ENCODE measurements at regions not wholly inside any gene's neighbourhood (a gene's known extent, or its start where the extent isn't known, plus 50 kb on each side); places are given as distances from the start of the nearest gene placed in this dataset.
"Not testable (repeated sequence)": the region's sequence is repeated elsewhere in the genome, so short reads cannot be mapped to it uniquely, and the experiment has no call there.

DNA sequence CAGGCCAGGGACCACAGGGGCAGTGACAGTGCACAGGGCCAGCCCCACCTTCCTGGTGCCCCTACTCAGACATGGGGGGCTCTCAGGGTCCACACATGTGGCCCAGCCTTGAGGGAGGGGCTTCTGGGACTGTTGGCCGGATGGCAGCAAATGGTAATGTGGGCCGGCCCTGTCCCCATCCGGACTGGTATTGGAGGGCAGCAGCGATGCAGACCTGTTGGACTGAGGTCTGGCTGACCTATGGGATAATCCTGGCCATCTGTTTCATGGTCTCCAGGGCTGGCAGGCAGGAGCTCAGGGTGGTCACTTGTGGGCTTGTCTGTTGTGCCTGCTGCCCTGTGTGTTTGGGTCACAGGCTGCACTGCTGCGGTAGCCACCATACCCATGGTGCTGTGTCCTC, 387.5 kb downstream of the TMEM121 start:
- CTCF ChIA-PET, result no interaction called here
- no CpG with 5 or more reads among the region's 5 CpGs for WGBS (ENCODE audit: insufficient coverage)
- peaks cover 7% of the 10 kb centered on the region for H4K20me1 ChIP-seq (ENCODE audit: control insufficient read depth, insufficient read depth, low read length, poor library complexity, severe bottlenecking)
- H2AFZ ChIP-seq (ENCODE audit: insufficient read depth, low read depth, low read length, poor library complexity, severe bottlenecking), result no peak overlapping the region
- ATAC-seq (ENCODE audit: low read depth) (no peak), DNase-seq (no peak)
- no peak for TF ChIP-seq EZH2 (IDR thresholded peaks at IDR 0.05; ENCODE audit: borderline replicate concordance, insufficient read depth, low read depth, low read length, poor library complexity, severe bottlenecking)
- TF ChIP-seq, protein P1, sequence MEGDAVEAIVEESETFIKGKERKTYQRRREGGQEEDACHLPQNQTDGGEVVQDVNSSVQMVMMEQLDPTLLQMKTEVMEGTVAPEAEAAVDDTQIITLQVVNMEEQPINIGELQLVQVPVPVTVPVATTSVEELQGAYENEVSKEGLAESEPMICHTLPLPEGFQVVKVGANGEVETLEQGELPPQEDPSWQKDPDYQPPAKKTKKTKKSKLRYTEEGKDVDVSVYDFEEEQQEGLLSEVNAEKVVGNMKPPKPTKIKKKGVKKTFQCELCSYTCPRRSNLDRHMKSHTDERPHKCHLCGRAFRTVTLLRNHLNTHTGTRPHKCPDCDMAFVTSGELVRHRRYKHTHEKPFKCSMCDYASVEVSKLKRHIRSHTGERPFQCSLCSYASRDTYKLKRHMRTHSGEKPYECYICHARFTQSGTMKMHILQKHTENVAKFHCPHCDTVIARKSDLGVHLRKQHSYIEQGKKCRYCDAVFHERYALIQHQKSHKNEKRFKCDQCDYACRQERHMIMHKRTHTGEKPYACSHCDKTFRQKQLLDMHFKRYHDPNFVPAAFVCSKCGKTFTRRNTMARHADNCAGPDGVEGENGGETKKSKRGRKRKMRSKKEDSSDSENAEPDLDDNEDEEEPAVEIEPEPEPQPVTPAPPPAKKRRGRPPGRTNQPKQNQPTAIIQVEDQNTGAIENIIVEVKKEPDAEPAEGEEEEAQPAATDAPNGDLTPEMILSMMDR (IDR thresholded peaks at IDR 0.05), result no peak
- peak overlapping the region; percentile 72 for H3K4me3 Mint-ChIP-seq
- H3K79me2 ChIP-seq (ENCODE audit: control insufficient read depth, insufficient read depth, low read length), result peaks cover 12% of the 10 kb centered on the region
- no peaks in the 10 kb centered on the region for H3K27me3 ChIP-seq (replicated peaks in 1 of 4; ENCODE audit: control extremely low read depth in 1 of 4, control insufficient read depth in 3 of 4, insufficient read depth in 4 of 4, low read length in 3 of 4)
- H3K4me3 ChIP-seq (ENCODE audit: control extremely low read depth in 1 of 5, extremely low read depth in 1 of 5, insufficient read depth in 1 of 5, low read depth in 2 of 5, low read length in 4 of 5), result no peak overlapping the region
- intact Hi-C loops (cut with micrococcal nuclease), result no loop called here
- H3K27ac ChIP-seq (ENCODE audit: low read length in 2 of 2), result no peak overlapping the region
- no peak overlapping the region for H3K9ac ChIP-seq (ENCODE audit: low read length)
- peaks cover 0 to 4% of the 10 kb centered on the region in 2 experiments for H3K36me3 ChIP-seq (replicated peaks in 1 of 2; ENCODE audit: control extremely low read depth in 1 of 2, control insufficient read depth in 1 of 2, extremely low read depth in 1 of 2, insufficient read depth in 2 of 2, low read length in 1 of 2)
- H3K9me3 ChIP-seq (ENCODE audit: control extremely low read depth in 1 of 3, control insufficient read depth in 2 of 3, insufficient read depth in 1 of 3, low read length in 2 of 3), result no peaks in the 10 kb centered on the region
- H3K4me1 Mint-ChIP-seq, result peaks cover 16% of the 10 kb centered on the region
- POLR2A ChIA-PET, result interaction anchor here (1.5 to 2.2 kb wide), 2 partner anchors 50 to 52 kb away, joined by 7 to 10 read pairs; no protein-coding TSS in a partner anchor
- H3K4me2 ChIP-seq (replicated peaks; ENCODE audit: low read depth, low read length, poor library complexity, severe bottlenecking), result no peak overlapping the region
- no peaks in the 10 kb centered on the region for H3K9me3 Mint-ChIP-seq (ENCODE audit: insufficient read depth)
- peaks cover 0 to 13% of the 10 kb centered on the region in 2 donors for H3K4me1 ChIP-seq (ENCODE audit: control insufficient read depth in 2 of 2, insufficient read depth in 2 of 2, low read length in 2 of 2)
- peak overlapping the region; percentile 63 for H3K27ac Mint-ChIP-seq
- no peaks in the 10 kb centered on the region for H3K27me3 Mint-ChIP-seq

DNA sequence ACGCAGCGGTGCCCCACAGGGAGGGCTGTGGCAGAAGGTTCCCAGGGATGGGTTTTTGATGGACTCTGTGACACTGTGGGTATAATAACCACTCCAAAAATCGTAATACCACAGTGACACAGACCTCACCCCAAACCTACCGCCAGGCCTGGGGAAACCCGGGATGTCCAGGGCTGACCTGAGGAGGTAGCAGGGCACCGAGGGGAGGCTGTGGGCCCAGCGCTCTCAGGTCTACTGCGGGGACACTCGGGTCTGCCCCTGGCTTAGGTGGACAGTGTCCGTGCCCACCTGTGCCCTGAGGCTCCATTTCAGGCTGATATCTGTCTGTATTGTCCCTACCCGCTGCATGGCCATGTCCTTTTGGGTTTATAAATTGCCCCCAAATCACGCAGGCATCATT, 387.9 kb downstream of the TMEM121 start:
- intact Hi-C loops (cut with micrococcal nuclease), result not testable (repeated sequence)
- WGBS (ENCODE audit: insufficient coverage), result 72% methylated on average over 5 of the region's 12 CpGs
- peak overlapping the region; percentile 72 for H3K4me3 Mint-ChIP-seq

More for the DNA sequence above, 387.9 kb downstream of the TMEM121 start:
- H3K36me3 ChIP-seq (replicated peaks in 1 of 2; ENCODE audit: control extremely low read depth in 1 of 2, control insufficient read depth in 1 of 2, extremely low read depth in 1 of 2, insufficient read depth in 2 of 2, low read length in 1 of 2); H3K4me2 ChIP-seq (replicated peaks; ENCODE audit: low read depth, low read length, poor library complexity, severe bottlenecking); H3K9ac ChIP-seq (ENCODE audit: low read length); H3K27me3 ChIP-seq (replicated peaks in 1 of 4; ENCODE audit: control extremely low read depth in 1 of 4, control insufficient read depth in 3 of 4, insufficient read depth in 4 of 4, low read length in 3 of 4); DNase-seq; H2AFZ ChIP-seq (ENCODE audit: insufficient read depth, low read depth, low read length, poor library complexity, severe bottlenecking); H3K9me3 ChIP-seq (ENCODE audit: control extremely low read depth in 1 of 3, control insufficient read depth in 2 of 3, insufficient read depth in 1 of 3, low read length in 2 of 3); CTCF ChIA-PET; ATAC-seq (ENCODE audit: low read depth); H3K9me3 Mint-ChIP-seq (ENCODE audit: insufficient read depth); H3K27ac ChIP-seq (ENCODE audit: low read length in 2 of 2); H3K27me3 Mint-ChIP-seq: not testable (repeated sequence)
- peaks cover 12% of the 10 kb centered on the region for H3K79me2 ChIP-seq (ENCODE audit: control insufficient read depth, insufficient read depth, low read length)
- Mint-ChIP-seq H3K27ac (peak overlapping the region; percentile 78), H3K4me1 (peaks cover 16% of the 10 kb centered on the region)
- H3K4me3 ChIP-seq (ENCODE audit: control extremely low read depth in 1 of 5, extremely low read depth in 1 of 5, insufficient read depth in 1 of 5, low read depth in 2 of 5, low read length in 4 of 5), result peak overlapping the region in 3 of 5 experiments; percentile 5 to 57 (median 17)
- peaks cover 10% of the 10 kb centered on the region for H4K20me1 ChIP-seq (ENCODE audit: control insufficient read depth, insufficient read depth, low read length, poor library complexity, severe bottlenecking)
- POLR2A ChIA-PET, result interaction anchor here (1.5 to 2.2 kb wide), 2 partner anchors 51 to 52 kb away, joined by 7 to 10 read pairs; no protein-coding TSS in a partner anchor
- H3K4me1 ChIP-seq (ENCODE audit: control insufficient read depth in 2 of 2, insufficient read depth in 2 of 2, low read length in 2 of 2), result peaks cover 0 to 13% of the 10 kb centered on the region in 2 donors
